Neural progenitor cell (in vitro differentiated cells): ENCODE measurements at regions not wholly inside any gene's neighbourhood (a gene's known extent, or its start where the extent isn't known, plus 50 kb on each side); places are given as distances from the start of the nearest gene placed in this dataset.

Source experiments
- DNase-seq: peaks from one replicate; pipeline ENCODE4 v3.0.0-alpha.2; 2016; ENCODE audit warnings: low spot score
- H2AFZ ChIP-seq: fragments of 200-600 bp; sonication (generic); replicated peaks from 2 replicates; pipeline ENCODE4 v1.6.1; 2016; ENCODE audit warnings: antibody characterized with exemption
- H3F3A ChIP-seq: fragments of 200-600 bp; sonication (generic); 2 replicates; pipeline ENCODE4 v1.6.1; 2016; ENCODE audit warnings: antibody characterized with exemption, low read depth
- H3K27ac ChIP-seq: fragments of 200-600 bp; sonication (generic); 2 replicates; pipeline ENCODE4 v1.5.1; 2016; ENCODE audit warnings: mild to moderate bottlenecking
- H3K27me3 ChIP-seq: fragments of 200-600 bp; sonication (generic); 2 replicates; pipeline ENCODE4 v1.6.1; 2016; ENCODE audit warnings: mild to moderate bottlenecking, moderate library complexity
- H3K36me3 ChIP-seq: fragments of 200-600 bp; sonication (generic); 2 replicates; pipeline ENCODE4 v1.5.1; 2016
- H3K4me1 ChIP-seq: fragments of 200-600 bp; sonication (generic); 2 replicates; pipeline ENCODE4 v1.6.1; 2016; ENCODE audit warnings: mixed run types
- H3K4me2 ChIP-seq: fragments of 200-600 bp; sonication (generic); 2 replicates; pipeline ENCODE4 v1.6.1; 2016
- H3K4me3 ChIP-seq: fragments of 200-600 bp; sonication (generic); 2 replicates; pipeline ENCODE4 v1.5.1; 2016
- H3K79me2 ChIP-seq: fragments of 200-600 bp; sonication (generic); 2 replicates; pipeline ENCODE4 v1.6.1; 2016; ENCODE audit warnings: low read depth
- H3K9ac ChIP-seq: fragments of 200-600 bp; sonication (generic); 2 replicates; pipeline ENCODE4 v1.6.1; 2016
- H3K9me3 ChIP-seq: fragments of 200-600 bp; sonication (generic); 2 replicates; pipeline ENCODE4 v1.5.1; 2016; ENCODE audit warnings: low read depth
- H4K20me1 ChIP-seq: fragments of 200-600 bp; sonication (generic); 2 replicates; pipeline ENCODE4 v1.6.1; 2016; ENCODE audit warnings: low read depth
- H3K27ac Mint-ChIP-seq: 3 replicates; pipeline ENCODE4 v1.8.0; 2021; ENCODE audit warnings: mixed read lengths
- H3K27me3 Mint-ChIP-seq: 2 replicates; pipeline ENCODE4 v1.8.0; 2022; ENCODE audit warnings: low read depth, mild to moderate bottlenecking, inconsistent platforms, moderate library complexity, mixed read lengths; ENCODE audit not compliant: insufficient read depth
- H3K36me3 Mint-ChIP-seq: 3 replicates; pipeline ENCODE4 v1.8.0; 2021; ENCODE audit warnings: mixed read lengths
- H3K4me1 Mint-ChIP-seq: 3 replicates; pipeline ENCODE4 v1.8.0; 2021; ENCODE audit warnings: mixed read lengths
- H3K4me3 Mint-ChIP-seq: 3 replicates; pipeline ENCODE4 v1.8.0; 2021; ENCODE audit warnings: mild to moderate bottlenecking, moderate library complexity, mixed read lengths
- H3K9me3 Mint-ChIP-seq: 3 replicates; pipeline ENCODE4 v1.8.0; 2020; ENCODE audit warnings: mixed read lengths
- EZH2 ChIP-seq: fragments of 200-600 bp; sonication (generic); IDR thresholded peaks from 2 replicates; pipeline ENCODE4 v1.6.1; 2017; ENCODE audit warnings: antibody characterized with exemption, mild to moderate bottlenecking, moderate library complexity
- EZH2phosphoT487 ChIP-seq: fragments of 200-600 bp; sonication (generic); IDR thresholded peaks from 2 replicates; pipeline ENCODE4 v1.6.1; 2017; ENCODE audit warnings: antibody characterized with exemption
- TF ChIP-seq, protein P1 (sequence below): fragments of 200-600 bp; sonication (generic); IDR thresholded peaks from 2 replicates; pipeline ENCODE4 v1.5.1; 2017; ENCODE audit warnings: antibody characterized with exemption, mild to moderate bottlenecking

DNA sequence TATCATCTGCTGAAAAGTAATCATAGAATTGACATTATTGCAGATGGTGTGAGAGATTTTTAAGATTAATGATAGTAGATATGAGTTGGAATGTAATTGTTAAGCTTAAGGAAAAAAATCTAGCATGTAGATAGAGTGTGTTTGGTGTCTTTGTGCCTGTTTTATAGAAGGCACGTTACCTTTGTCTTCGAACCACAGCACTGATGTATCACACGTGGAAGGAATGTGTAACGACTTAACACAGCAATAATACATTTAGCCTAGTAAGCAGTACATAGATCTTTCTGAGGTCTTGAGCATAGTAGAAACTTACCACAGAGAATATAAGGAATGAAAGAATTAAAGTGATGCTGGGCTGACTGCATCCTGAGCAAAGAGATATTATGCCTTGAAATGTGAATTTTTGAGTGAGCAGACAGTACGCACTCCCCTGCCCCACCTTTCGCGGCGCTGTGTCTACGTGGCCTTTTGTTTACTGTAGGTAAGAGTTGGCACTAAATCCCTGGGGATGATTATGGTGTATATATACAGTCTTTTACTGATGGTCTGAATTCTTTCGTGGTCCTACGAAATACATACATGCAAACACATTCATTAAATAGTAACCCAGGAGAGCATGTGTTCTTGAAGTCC is 217.6 kb upstream of the TOPAZ1 start:
- no peak overlapping the region for H3K4me3 ChIP-seq

DNA sequence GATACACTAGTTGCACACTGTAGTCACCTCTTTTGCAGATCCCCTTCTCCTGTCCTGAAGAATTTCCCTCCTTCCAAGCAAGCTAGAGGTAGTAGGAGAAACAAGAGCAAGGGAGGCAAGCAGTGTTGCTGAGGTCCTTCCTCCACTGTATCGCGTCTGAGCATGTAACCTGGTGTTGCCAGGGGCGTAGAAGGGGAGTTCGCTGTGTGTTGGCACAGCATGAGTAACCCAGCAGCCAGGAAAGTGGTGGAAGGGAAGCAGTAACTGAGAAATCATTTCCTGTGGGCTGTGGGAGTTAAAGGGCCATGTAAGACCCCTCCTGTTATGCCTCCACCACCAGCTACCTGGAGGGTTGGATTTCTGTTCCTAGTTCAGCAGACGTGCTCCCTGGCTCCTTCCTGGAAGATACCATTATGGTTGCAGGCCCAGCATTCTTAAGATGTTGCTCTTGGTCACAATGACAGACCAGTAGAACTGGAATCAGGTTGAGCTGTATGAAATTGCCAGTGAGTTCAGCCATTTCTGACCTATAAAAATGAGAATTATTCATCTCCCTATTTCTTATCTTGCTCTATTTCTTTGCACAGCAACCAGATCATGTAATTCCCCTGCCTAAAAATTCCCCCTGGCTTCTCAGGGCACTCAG is 215.3 kb upstream of the TOPAZ1 start:
- H3K27ac Mint-ChIP-seq: no peak overlapping the region
- H3K9me3 Mint-ChIP-seq: no peaks in the 10 kb centered on the region
- Histone ChIP-seq H3F3A (peaks cover 9% of the 10 kb centered on the region), H3K36me3 (no peaks in the 10 kb centered on the region), H2AFZ (no peak overlapping the region), H3K9me3 (no peaks in the 10 kb centered on the region), H3K9ac (no peak overlapping the region), H3K79me2 (no peaks in the 10 kb centered on the region), H4K20me1 (no peaks in the 10 kb centered on the region), H3K27me3 (peaks cover 19% of the 10 kb centered on the region), H3K4me2 (no peak overlapping the region), H3K4me3 (no peak overlapping the region), H3K27ac (no peak overlapping the region), H3K4me1 (peaks cover 11% of the 10 kb centered on the region)
- TF ChIP-seq EZH2 (no peak), EZH2phosphoT487 (no peak)
- no peak for DNase-seq
- H3K4me3 Mint-ChIP-seq: no peak overlapping the region
- H3K4me1 Mint-ChIP-seq: peaks cover 9% of the 10 kb centered on the region
- no peaks in the 10 kb centered on the region for H3K36me3 Mint-ChIP-seq
- peaks cover 12% of the 10 kb centered on the region for H3K27me3 Mint-ChIP-seq

More for the DNA sequence above, 217.6 kb upstream of the TOPAZ1 start:
- Histone ChIP-seq H3K9me3 (no peaks in the 10 kb centered on the region), H3K9ac (no peak overlapping the region), H3K27ac (no peak overlapping the region), H3K4me1 (peaks cover 34% of the 10 kb centered on the region), H3K36me3 (no peaks in the 10 kb centered on the region), H2AFZ (no peak overlapping the region), H4K20me1 (no peaks in the 10 kb centered on the region), H3F3A (peaks cover 29% of the 10 kb centered on the region), H3K79me2 (no peaks in the 10 kb centered on the region), H3K4me2 (no peak overlapping the region), H3K27me3 (peaks cover 19% of the 10 kb centered on the region)
- Mint-ChIP-seq H3K27me3 (peaks cover 13% of the 10 kb centered on the region), H3K36me3 (no peaks in the 10 kb centered on the region), H3K4me1 (peaks cover 28% of the 10 kb centered on the region), H3K27ac (no peak overlapping the region), H3K4me3 (no peak overlapping the region), H3K9me3 (no peaks in the 10 kb centered on the region)
- no peak for DNase-seq
- TF ChIP-seq EZH2phosphoT487: no peak
- no peak for TF ChIP-seq EZH2
- TF ChIP-seq, protein P1, sequence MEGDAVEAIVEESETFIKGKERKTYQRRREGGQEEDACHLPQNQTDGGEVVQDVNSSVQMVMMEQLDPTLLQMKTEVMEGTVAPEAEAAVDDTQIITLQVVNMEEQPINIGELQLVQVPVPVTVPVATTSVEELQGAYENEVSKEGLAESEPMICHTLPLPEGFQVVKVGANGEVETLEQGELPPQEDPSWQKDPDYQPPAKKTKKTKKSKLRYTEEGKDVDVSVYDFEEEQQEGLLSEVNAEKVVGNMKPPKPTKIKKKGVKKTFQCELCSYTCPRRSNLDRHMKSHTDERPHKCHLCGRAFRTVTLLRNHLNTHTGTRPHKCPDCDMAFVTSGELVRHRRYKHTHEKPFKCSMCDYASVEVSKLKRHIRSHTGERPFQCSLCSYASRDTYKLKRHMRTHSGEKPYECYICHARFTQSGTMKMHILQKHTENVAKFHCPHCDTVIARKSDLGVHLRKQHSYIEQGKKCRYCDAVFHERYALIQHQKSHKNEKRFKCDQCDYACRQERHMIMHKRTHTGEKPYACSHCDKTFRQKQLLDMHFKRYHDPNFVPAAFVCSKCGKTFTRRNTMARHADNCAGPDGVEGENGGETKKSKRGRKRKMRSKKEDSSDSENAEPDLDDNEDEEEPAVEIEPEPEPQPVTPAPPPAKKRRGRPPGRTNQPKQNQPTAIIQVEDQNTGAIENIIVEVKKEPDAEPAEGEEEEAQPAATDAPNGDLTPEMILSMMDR: no peak

DNA sequence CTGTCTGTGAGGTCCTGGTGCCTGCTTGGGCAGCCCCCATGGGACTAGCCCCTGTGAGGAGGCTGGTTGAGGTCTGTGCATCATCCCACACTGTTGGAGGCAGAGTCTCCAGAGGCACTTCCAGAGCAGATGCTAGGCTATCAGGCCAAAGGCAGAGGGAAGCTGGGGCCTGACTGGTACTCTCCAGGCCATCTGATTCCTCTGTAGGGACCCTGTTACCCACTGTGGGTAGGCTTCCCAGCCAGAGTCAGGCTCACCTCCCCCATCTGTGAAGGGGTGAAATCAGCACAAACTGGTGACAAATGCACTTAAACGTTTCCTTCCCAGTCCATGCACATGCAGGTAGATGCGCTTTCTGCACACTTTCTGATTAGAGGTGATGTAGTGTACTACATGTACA is 212.6 kb upstream of the TOPAZ1 start:
- Mint-ChIP-seq H3K9me3 (no peaks in the 10 kb centered on the region), H3K27me3 (peaks cover 2% of the 10 kb centered on the region), H3K27ac (no peak overlapping the region), H3K4me1 (peaks cover 5% of the 10 kb centered on the region), H3K36me3 (no peaks in the 10 kb centered on the region), H3K4me3 (no peak overlapping the region)
- Histone ChIP-seq H3K4me1 (peaks cover 14% of the 10 kb centered on the region), H3K79me2 (no peaks in the 10 kb centered on the region), H3K4me3 (no peak overlapping the region), H2AFZ (no peak overlapping the region), H3K27ac (no peak overlapping the region), H3K9me3 (no peaks in the 10 kb centered on the region), H3K27me3 (no peaks in the 10 kb centered on the region), H3F3A (peaks cover 7% of the 10 kb centered on the region), H3K9ac (no peak overlapping the region), H3K36me3 (no peaks in the 10 kb centered on the region), H3K4me2 (no peak overlapping the region), H4K20me1 (no peaks in the 10 kb centered on the region)
- DNase-seq: no peak
- no peak for TF ChIP-seq EZH2phosphoT487
- no peak for TF ChIP-seq EZH2
- TF ChIP-seq, protein P1: no peak

DNA sequence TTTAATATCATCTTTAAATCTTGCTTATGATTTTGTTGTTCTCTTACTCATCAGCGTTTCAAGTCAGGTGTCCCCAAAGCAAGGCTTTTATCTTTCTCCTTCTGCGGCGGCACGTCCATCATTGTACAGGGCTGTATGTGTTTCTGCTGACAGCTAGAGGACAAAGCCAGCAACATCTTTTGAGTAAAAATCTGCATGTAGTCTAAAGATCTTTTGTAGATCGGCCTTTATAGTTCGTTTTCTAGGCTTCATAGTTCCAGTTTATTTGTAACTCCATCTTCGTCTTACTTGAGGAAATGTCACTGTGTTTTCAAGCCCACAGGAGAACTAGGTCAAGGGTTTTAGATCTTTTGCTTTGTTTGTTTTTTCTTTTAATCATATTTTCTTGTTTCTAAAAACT is 211.4 kb upstream of the TOPAZ1 start:
- Mint-ChIP-seq H3K27me3 (peaks cover 2% of the 10 kb centered on the region), H3K4me1 (peaks cover 5% of the 10 kb centered on the region), H3K36me3 (no peaks in the 10 kb centered on the region), H3K9me3 (no peaks in the 10 kb centered on the region), H3K4me3 (no peak overlapping the region), H3K27ac (no peak overlapping the region)
- Histone ChIP-seq H3K4me3 (no peak overlapping the region), H3K79me2 (no peaks in the 10 kb centered on the region), H2AFZ (no peak overlapping the region), H3K9ac (no peak overlapping the region), H3F3A (peaks cover 7% of the 10 kb centered on the region), H3K36me3 (no peaks in the 10 kb centered on the region), H4K20me1 (no peaks in the 10 kb centered on the region), H3K27me3 (no peaks in the 10 kb centered on the region), H3K4me1 (peaks cover 14% of the 10 kb centered on the region), H3K27ac (no peak overlapping the region), H3K4me2 (no peak overlapping the region), H3K9me3 (no peaks in the 10 kb centered on the region)
- TF ChIP-seq, protein P1: no peak
- TF ChIP-seq EZH2 (no peak), EZH2phosphoT487 (no peak)
- no peak for DNase-seq
